ENCODE measurements at regions not wholly inside any gene's neighbourhood (a gene's known extent, or its start where the extent isn't known, plus 50 kb on each side); places are given as distances from the start of the nearest gene placed in this dataset.

DNA sequence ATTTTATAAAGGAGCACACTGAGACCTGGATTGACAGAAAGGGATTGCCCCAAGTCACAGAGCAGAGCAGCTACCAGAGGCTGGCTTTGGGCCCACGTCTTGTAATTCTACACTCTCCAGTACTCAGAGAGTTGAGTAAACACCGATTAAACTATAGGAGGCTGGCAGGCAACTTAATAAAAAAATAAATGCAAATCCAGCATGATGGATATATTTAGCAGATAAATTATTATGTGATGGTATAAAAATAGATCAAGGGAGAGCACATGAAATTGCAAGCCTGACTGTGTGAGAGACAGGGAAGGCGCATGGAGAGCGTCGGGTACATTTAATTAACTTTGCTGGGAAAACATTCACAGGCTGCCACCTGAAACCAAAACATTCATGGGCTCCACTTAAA is 87.7 kb upstream of the CCL2 start:
- H3K27ac Mint-ChIP-seq = no peak overlapping the region
- TF ChIP-seq CTCF (IDR thresholded peaks at IDR 0.05) (no peak), EZH2 (IDR thresholded peaks at IDR 0.05; ENCODE audit: borderline replicate concordance, insufficient read depth, low read depth, low read length, poor library complexity, severe bottlenecking) (no peak)
- Histone ChIP-seq H3K27ac (ENCODE audit: low read length in 2 of 2) (no peak overlapping the region), H4K20me1 (ENCODE audit: control insufficient read depth, insufficient read depth, low read length, poor library complexity, severe bottlenecking) (no peaks in the 10 kb centered on the region), H3K4me3 (ENCODE audit: control extremely low read depth in 1 of 5, extremely low read depth in 1 of 5, insufficient read depth in 1 of 5, low read depth in 2 of 5, low read length in 4 of 5) (no peak overlapping the region), H3K9me3 (ENCODE audit: control extremely low read depth in 1 of 3, control insufficient read depth in 2 of 3, insufficient read depth in 1 of 3, low read length in 2 of 3) (no peaks in the 10 kb centered on the region), H3K4me1 (ENCODE audit: control insufficient read depth in 2 of 2, insufficient read depth in 2 of 2, low read length in 2 of 2) (no peaks in the 10 kb centered on the region), H3K27me3 (replicated peaks in 1 of 4; ENCODE audit: control extremely low read depth in 1 of 4, control insufficient read depth in 3 of 4, insufficient read depth in 4 of 4, low read length in 3 of 4) (peaks cover 0 to 9% (median 1%) of the 10 kb centered on the region in 4 experiments), H3K79me2 (ENCODE audit: control insufficient read depth, insufficient read depth, low read length) (no peaks in the 10 kb centered on the region), H3K9ac (ENCODE audit: low read length) (no peak overlapping the region), H3K36me3 (replicated peaks in 1 of 2; ENCODE audit: control extremely low read depth in 1 of 2, control insufficient read depth in 1 of 2, extremely low read depth in 1 of 2, insufficient read depth in 2 of 2, low read length in 1 of 2) (no peaks in the 10 kb centered on the region), H2AFZ (ENCODE audit: insufficient read depth, low read depth, low read length, poor library complexity, severe bottlenecking) (no peak overlapping the region), H3K4me2 (replicated peaks; ENCODE audit: low read depth, low read length, poor library complexity, severe bottlenecking) (no peak overlapping the region)
- no peaks in the 10 kb centered on the region for H3K9me3 Mint-ChIP-seq (ENCODE audit: insufficient read depth)
- WGBS (ENCODE audit: insufficient coverage) = 83% methylated on average over 1 of the region's 5 CpGs
- POLR2A ChIA-PET = no interaction called here
- CTCF ChIA-PET = interaction anchor here (1.1 to 1.7 kb wide), 3 partner anchors 9 to 194 kb away, joined by 3 to 5 read pairs (median 4); no protein-coding TSS in a partner anchor
- no peak overlapping the region for H3K4me3 Mint-ChIP-seq
- H3K27me3 Mint-ChIP-seq = peaks cover 32% of the 10 kb centered on the region
- no peak for DNase-seq
- no peak for ATAC-seq (ENCODE audit: low read depth)
- H3K4me1 Mint-ChIP-seq = no peaks in the 10 kb centered on the region
- intact Hi-C loops (cut with micrococcal nuclease) = no loop called here

GRCh38 chr17:34168989-34169388 is 86.1 kb upstream of the CCL2 start:
- intact Hi-C loops (cut with micrococcal nuclease) = no loop called here
- Histone ChIP-seq H3K4me3 (ENCODE audit: control extremely low read depth in 1 of 5, extremely low read depth in 1 of 5, insufficient read depth in 1 of 5, low read depth in 2 of 5, low read length in 4 of 5) (no peak overlapping the region), H4K20me1 (ENCODE audit: control insufficient read depth, insufficient read depth, low read length, poor library complexity, severe bottlenecking) (no peaks in the 10 kb centered on the region), H3K27me3 (replicated peaks in 1 of 4; ENCODE audit: control extremely low read depth in 1 of 4, control insufficient read depth in 3 of 4, insufficient read depth in 4 of 4, low read length in 3 of 4) (peaks cover 0 to 9% (median 1%) of the 10 kb centered on the region in 4 experiments), H3K9me3 (ENCODE audit: control extremely low read depth in 1 of 3, control insufficient read depth in 2 of 3, insufficient read depth in 1 of 3, low read length in 2 of 3) (no peaks in the 10 kb centered on the region), H3K27ac (ENCODE audit: low read length in 2 of 2) (no peak overlapping the region), H3K36me3 (replicated peaks in 1 of 2; ENCODE audit: control extremely low read depth in 1 of 2, control insufficient read depth in 1 of 2, extremely low read depth in 1 of 2, insufficient read depth in 2 of 2, low read length in 1 of 2) (no peaks in the 10 kb centered on the region), H3K79me2 (ENCODE audit: control insufficient read depth, insufficient read depth, low read length) (no peaks in the 10 kb centered on the region), H3K4me1 (ENCODE audit: control insufficient read depth in 2 of 2, insufficient read depth in 2 of 2, low read length in 2 of 2) (no peaks in the 10 kb centered on the region), H3K4me2 (replicated peaks; ENCODE audit: low read depth, low read length, poor library complexity, severe bottlenecking) (no peak overlapping the region), H3K9ac (ENCODE audit: low read length) (no peak overlapping the region), H2AFZ (ENCODE audit: insufficient read depth, low read depth, low read length, poor library complexity, severe bottlenecking) (no peak overlapping the region)
- WGBS (ENCODE audit: insufficient coverage) = 100% methylated on average over 1 of the region's 4 CpGs
- H3K9me3 Mint-ChIP-seq (ENCODE audit: insufficient read depth) = no peaks in the 10 kb centered on the region
- DNase-seq (no peak), ATAC-seq (ENCODE audit: low read depth) (no peak)
- H3K27me3 Mint-ChIP-seq = peaks cover 28% of the 10 kb centered on the region
- no peak for TF ChIP-seq CTCF (IDR thresholded peaks at IDR 0.05)
- ChIA-PET CTCF (interaction anchor here (0.8 to 1.1 kb wide), 2 partner anchors 28 to 30 kb away, joined by 3 read pairs; no protein-coding TSS in a partner anchor), POLR2A (no interaction called here)
- H3K27ac Mint-ChIP-seq = no peak overlapping the region
- H3K4me3 Mint-ChIP-seq = no peak overlapping the region
- no peaks in the 10 kb centered on the region for H3K4me1 Mint-ChIP-seq
